ENCODE measurements at regions not wholly inside any gene's neighbourhood (a gene's known extent, or its start where the extent isn't known, plus 50 kb on each side); places are given as distances from the start of the nearest gene placed in this dataset.
A peak's percentile ranks its signal among the peaks of the same experiment; 100 is the strongest.
"Not testable (repeated sequence)": the region's sequence is repeated elsewhere in the genome, so short reads cannot be mapped to it uniquely, and the experiment has no call there.

- DNase-seq (ENCODE audit: low read depth): no peak
Observed at GRCh38 chr12:93080452-93080851, 151.4 kb upstream of the EEA1 start.

- no peak for DNase-seq (ENCODE audit: low read depth)
Observed at GRCh38 chr12:93080994-93081809, 152.1 kb upstream of the EEA1 start.

- no peak for DNase-seq (ENCODE audit: low read depth)
Observed at GRCh38 chr12:93081810-93082165, 152.7 kb upstream of the EEA1 start.

- DNase-seq (ENCODE audit: low read depth): no peak
Observed at GRCh38 chr12:93085383-93086287, 156.5 kb upstream of the EEA1 start.

GRCh38 chr12:93086288-93086727 lies 157.2 kb upstream of the EEA1 start:
- DNase-seq (ENCODE audit: low read depth): no peak

- DNase-seq (ENCODE audit: low read depth): no peak
Observed at GRCh38 chr12:93087840-93088610, 158.9 kb upstream of the EEA1 start.

- no peak for DNase-seq (ENCODE audit: low read depth)
Observed at GRCh38 chr12:93089805-93090569, 160.9 kb upstream of the EEA1 start.

- DNase-seq (ENCODE audit: low read depth): no peak
Observed at GRCh38 chr12:93090731-93091172, 161.7 kb upstream of the EEA1 start.

GRCh38 chr12:93091886-93092648 lies 163.0 kb upstream of the EEA1 start:
- DNase-seq (ENCODE audit: low read depth): no peak

- no peak for DNase-seq (ENCODE audit: low read depth)
Observed at GRCh38 chr12:93092649-93092945, 163.5 kb upstream of the EEA1 start.

GRCh38 chr12:93093243-93093642 lies 164.1 kb upstream of the EEA1 start:
- DNase-seq (ENCODE audit: low read depth): no peak

- DNase-seq (ENCODE audit: low read depth): not testable (repeated sequence)
Observed at GRCh38 chr12:93094222-93094621, 165.1 kb upstream of the EEA1 start.

- DNase-seq (ENCODE audit: low read depth): no peak
Observed at GRCh38 chr12:93094988-93095737, 166.1 kb upstream of the EEA1 start.

GRCh38 chr12:93097417-93097816 lies 168.3 kb upstream of the EEA1 start:
- DNase-seq (ENCODE audit: low read depth): no peak

GRCh38 chr12:93098077-93098476 lies 169.0 kb upstream of the EEA1 start:
- DNase-seq (ENCODE audit: low read depth): peak; percentile 56

GRCh38 chr12:93099792-93100191 lies 170.7 kb upstream of the EEA1 start:
- DNase-seq (ENCODE audit: low read depth): no peak

- no peak for DNase-seq (ENCODE audit: low read depth)
Observed at GRCh38 chr12:93100610-93101009, 171.5 kb upstream of the EEA1 start.

GRCh38 chr12:93101367-93101766 lies 172.3 kb upstream of the EEA1 start:
- DNase-seq (ENCODE audit: low read depth): no peak

- DNase-seq (ENCODE audit: low read depth): no peak
Observed at GRCh38 chr12:93102312-93102711, 173.2 kb upstream of the EEA1 start.

- DNase-seq (ENCODE audit: low read depth): no peak
Observed at GRCh38 chr12:93102744-93103143, 173.6 kb upstream of the EEA1 start.
